T-helper 1 cell (primary cell): ENCODE measurements at regions not wholly inside any gene's neighbourhood (a gene's known extent, or its start where the extent isn't known, plus 50 kb on each side); places are given as distances from the start of the nearest gene placed in this dataset.
"Not testable (repeated sequence)": the region's sequence is repeated elsewhere in the genome, so short reads cannot be mapped to it uniquely, and the experiment has no call there.

ENCODE experiments used
- DNase-seq, 5 donors: peaks; one replicate each; pipeline ENCODE4 v3.0.0-alpha.2; 2012 to 2020

GRCh38 chr6:121549736-121550135 lies 114.3 kb downstream of the GJA1 start:
- no peak for DNase-seq

DNA sequence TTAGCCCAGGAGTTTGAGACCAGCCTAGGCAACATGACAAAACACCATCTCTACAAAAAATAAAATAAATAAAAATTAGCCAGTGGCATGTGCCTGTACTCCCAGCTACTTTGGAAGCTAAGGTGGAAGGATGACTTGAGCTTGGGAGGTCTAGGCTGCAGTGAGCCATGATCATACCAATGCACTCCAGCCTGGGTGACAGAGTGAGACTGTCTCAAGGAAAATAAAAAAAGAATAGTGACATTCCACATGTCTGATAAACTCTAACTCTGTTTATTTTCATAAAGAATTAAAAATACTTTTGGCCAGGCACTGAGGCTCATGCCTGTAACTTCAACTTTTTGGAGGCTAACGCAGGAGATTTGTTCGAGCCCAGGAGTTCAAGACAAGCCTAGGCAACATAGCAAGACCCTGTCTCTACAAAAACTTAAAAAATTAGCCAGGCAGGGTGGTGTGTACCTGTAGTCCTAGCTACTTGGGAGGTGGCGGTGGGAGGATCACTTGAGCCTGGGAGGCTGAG lies 115.1 kb downstream of the GJA1 start:
- DNase-seq = no peak

DNA sequence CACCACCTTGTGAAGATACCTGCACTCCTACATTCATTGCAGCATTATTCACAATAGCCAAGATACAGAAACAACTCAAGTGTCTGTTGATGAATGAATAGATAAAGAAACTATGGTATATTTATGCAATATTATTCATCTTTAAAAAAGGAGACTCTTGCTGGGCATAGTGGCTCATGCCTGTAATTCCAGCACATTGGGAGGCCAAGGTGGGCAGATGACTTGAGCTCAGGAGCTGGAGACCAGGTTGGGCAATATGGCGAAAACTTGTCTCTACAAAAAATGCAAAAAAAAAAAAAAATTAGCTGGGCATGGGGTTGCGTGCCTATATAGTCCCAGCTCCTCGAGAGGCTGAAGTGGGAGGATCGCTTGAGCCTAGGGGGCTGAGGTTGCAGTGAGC lies 119.8 kb downstream of the GJA1 start:
- DNase-seq = no peak

DNA sequence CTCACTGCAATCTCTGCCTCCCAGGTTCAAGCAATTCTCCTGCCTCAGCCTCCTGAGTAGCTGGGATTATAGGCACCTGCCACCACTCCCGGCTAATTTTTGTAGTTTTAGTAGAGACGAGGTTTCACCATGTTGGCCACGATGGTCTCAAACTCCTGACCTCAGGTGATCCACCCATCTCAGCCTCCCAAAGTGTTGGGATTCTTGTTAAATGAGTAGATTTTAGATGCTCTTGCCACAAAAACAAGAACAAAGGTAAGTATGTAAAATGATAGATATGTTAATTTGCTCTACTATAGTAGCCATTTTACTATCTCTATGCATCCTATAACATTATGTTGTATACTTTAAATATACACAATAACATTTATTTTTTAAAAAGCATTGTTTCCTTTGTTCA lies 120.7 kb downstream of the GJA1 start:
- DNase-seq = not testable (repeated sequence)

GRCh38 chr6:121557146-121557940 lies 121.9 kb downstream of the GJA1 start:
- DNase-seq = no peak

GRCh38 chr6:121559611-121560269 lies 124.3 kb downstream of the GJA1 start:
- DNase-seq = no peak

DNA sequence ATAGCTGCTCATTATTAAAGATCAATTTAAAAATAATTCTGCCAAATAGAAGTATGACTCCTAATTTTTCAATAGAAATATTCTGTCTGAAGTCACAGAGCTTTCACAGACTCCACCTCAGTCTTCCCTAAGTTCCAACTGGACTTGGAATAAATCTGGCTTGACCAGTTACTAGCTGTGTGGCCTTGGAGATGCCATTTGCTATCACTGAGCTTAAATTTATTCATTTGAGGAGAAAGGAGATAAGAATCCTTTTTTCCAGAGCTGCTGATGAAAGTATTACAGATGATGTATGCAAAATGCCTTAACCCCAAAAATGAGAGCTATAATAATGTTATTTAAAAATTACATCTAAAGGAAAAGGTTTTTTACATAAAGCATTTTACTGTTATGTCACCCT lies 125.0 kb downstream of the GJA1 start:
- DNase-seq = no peak

- no peak for DNase-seq
These were observed 127.8 kb downstream of the GJA1 start for GRCh38 chr6:121563286-121563685.

GRCh38 chr6:121564529-121564928 lies 129.1 kb downstream of the GJA1 start:
- not testable (repeated sequence) for DNase-seq

GRCh38 chr6:121571455-121571854 lies 136.0 kb downstream of the GJA1 start:
- DNase-seq = no peak

DNA sequence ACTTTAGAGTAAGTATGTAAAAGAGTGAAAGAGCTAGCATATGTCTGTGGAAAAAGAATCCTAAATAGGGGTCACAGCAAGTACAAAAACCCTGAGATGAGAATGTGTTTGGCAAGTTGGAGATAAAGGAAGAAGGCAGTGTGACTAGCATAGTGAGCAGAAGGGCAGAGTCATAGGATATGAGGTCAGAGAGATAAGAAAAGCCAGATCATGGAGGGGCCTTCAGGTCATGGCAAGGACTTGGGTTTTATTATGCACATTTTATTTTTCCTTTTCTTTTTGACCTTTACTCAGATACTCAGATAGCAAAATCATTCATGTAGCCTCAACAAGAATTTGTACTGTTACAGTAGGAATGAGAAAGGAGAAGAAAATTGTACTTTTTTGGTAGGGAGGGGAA lies 138.0 kb downstream of the GJA1 start:
- no peak for DNase-seq

GRCh38 chr6:121578216-121578615 lies 142.8 kb downstream of the GJA1 start:
- DNase-seq = no peak

DNA sequence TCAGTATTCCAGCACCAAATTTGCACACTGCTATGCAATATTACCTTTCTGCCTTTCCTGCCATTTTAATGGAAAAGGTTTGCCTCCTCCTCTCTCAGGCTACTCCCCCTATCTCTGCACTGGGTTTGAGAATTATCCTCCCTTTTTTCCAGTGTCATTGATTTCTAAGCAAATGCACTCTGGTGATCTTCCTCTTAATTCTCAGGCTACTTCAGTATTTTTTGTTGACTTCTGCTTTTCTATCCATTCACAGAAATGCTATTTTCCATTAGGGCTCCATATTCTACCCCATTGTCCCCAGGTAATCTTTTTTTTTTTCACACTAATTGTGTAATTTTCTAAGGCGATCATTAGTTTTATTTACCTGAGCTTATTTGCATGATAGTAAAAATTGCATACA lies 144.0 kb downstream of the GJA1 start:
- no peak for DNase-seq

- no peak for DNase-seq
These were observed 145.9 kb downstream of the GJA1 start for GRCh38 chr6:121581327-121581726.

GRCh38 chr6:121582262-121582661 lies 146.8 kb downstream of the GJA1 start:
- no peak for DNase-seq

- DNase-seq = no peak
These were observed 149.3 kb downstream of the GJA1 start for GRCh38 chr6:121584586-121585369.

- no peak for DNase-seq
These were observed 155.0 kb downstream of the GJA1 start for GRCh38 chr6:121590438-121590837.

GRCh38 chr6:121590916-121591315 lies 155.5 kb downstream of the GJA1 start:
- DNase-seq = no peak

GRCh38 chr6:121592261-121592935 lies 157.0 kb downstream of the GJA1 start:
- DNase-seq = no peak

GRCh38 chr6:121593011-121593641 lies 157.7 kb downstream of the GJA1 start:
- DNase-seq = no peak

GRCh38 chr6:121594053-121594452 lies 158.6 kb downstream of the GJA1 start:
- no peak for DNase-seq

- no peak for DNase-seq
These were observed 160.2 kb downstream of the GJA1 start for GRCh38 chr6:121595646-121596045.
